ENCODE measurements at regions not wholly inside any gene's neighbourhood (a gene's known extent, or its start where the extent isn't known, plus 50 kb on each side); places are given as distances from the start of the nearest gene placed in this dataset.

- ATAC-seq = no peak
- Histone ChIP-seq H3K4me3 (no peak overlapping the region), H3K36me3 (ENCODE audit: low read depth) (no peaks in the 10 kb centered on the region), H3K4me1 (ENCODE audit: low read depth) (no peaks in the 10 kb centered on the region), H3K9me3 (no peaks in the 10 kb centered on the region)
- TF ChIP-seq, protein P1, sequence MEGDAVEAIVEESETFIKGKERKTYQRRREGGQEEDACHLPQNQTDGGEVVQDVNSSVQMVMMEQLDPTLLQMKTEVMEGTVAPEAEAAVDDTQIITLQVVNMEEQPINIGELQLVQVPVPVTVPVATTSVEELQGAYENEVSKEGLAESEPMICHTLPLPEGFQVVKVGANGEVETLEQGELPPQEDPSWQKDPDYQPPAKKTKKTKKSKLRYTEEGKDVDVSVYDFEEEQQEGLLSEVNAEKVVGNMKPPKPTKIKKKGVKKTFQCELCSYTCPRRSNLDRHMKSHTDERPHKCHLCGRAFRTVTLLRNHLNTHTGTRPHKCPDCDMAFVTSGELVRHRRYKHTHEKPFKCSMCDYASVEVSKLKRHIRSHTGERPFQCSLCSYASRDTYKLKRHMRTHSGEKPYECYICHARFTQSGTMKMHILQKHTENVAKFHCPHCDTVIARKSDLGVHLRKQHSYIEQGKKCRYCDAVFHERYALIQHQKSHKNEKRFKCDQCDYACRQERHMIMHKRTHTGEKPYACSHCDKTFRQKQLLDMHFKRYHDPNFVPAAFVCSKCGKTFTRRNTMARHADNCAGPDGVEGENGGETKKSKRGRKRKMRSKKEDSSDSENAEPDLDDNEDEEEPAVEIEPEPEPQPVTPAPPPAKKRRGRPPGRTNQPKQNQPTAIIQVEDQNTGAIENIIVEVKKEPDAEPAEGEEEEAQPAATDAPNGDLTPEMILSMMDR (IDR thresholded peaks at IDR 0.05) = no peak
- intact Hi-C loops (cut with DNase I, micrococcal nuclease) = no loop called here
- no peak for DNase-seq
Measured at GRCh38 chr6:134721060-134721405, 228.9 kb downstream of the ALDH8A1 start.

GRCh38 chr6:134720353-134721059 lies 229.4 kb downstream of the ALDH8A1 start:
- Histone ChIP-seq H3K4me3 (no peak overlapping the region), H3K4me1 (ENCODE audit: low read depth) (no peaks in the 10 kb centered on the region), H3K36me3 (ENCODE audit: low read depth) (no peaks in the 10 kb centered on the region), H3K9me3 (no peaks in the 10 kb centered on the region)
- ATAC-seq (no peak), DNase-seq (no peak)
- intact Hi-C loops (cut with DNase I, micrococcal nuclease) = no loop called here
- TF ChIP-seq, protein P1 (IDR thresholded peaks at IDR 0.05) = no peak

GRCh38 chr6:134719911-134720310 lies 230.0 kb downstream of the ALDH8A1 start:
- DNase-seq (no peak), ATAC-seq (no peak)
- no peaks in the 10 kb centered on the region for H3K4me1 ChIP-seq (ENCODE audit: low read depth)
- intact Hi-C loops (cut with DNase I, micrococcal nuclease) = no loop called here
- no peak overlapping the region for H3K4me3 ChIP-seq
- TF ChIP-seq, protein P1 (IDR thresholded peaks at IDR 0.05) = no peak
- no peaks in the 10 kb centered on the region for H3K9me3 ChIP-seq
- H3K36me3 ChIP-seq (ENCODE audit: low read depth) = no peaks in the 10 kb centered on the region

DNA sequence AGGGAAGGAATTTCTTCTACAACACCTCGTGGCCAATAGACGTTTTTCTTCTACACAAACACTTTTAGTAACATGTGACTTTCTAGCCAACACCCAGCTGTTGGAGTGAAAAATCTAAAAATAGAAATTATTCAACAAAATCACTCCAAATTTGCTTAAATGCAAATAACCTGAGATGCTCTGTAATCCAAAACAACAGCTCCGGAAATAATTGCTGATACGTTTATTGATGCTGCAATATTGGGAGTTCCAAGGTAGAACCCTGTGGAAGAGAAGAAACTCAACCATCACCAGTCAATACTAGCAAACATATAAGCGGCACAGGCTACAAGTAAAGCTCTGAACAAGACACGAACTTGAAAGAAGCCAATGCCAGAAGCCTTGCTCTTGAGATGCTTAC lies 230.6 kb downstream of the ALDH8A1 start:
- TF ChIP-seq, protein P1 (IDR thresholded peaks at IDR 0.05) = no peak
- Histone ChIP-seq H3K36me3 (ENCODE audit: low read depth) (no peaks in the 10 kb centered on the region), H3K4me3 (no peak overlapping the region), H3K4me1 (ENCODE audit: low read depth) (no peaks in the 10 kb centered on the region), H3K9me3 (no peaks in the 10 kb centered on the region)
- ATAC-seq = no peak
- intact Hi-C loops (cut with DNase I, micrococcal nuclease) = no loop called here
- no peak for DNase-seq

DNA sequence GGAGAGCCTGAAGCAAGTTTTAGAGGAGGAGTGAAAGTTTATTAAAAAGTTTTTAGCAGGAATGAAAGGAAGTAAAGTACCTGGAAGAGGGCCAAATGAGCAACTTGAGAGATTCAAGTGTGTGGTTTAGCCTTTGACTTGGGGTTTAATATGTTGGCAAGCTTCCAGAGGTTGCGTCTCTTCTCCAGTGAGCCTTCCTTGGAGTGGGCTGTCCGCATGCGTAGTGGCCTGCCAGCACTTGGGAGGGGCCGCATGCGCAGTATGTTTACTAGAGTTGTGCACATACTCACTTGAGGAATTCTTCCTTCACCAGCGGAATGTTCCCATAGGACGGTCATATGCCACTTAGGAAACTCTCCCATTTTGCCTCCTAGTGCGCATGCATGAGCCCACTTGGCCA lies 235.2 kb downstream of the ALDH8A1 start:
- H3K4me1 ChIP-seq (ENCODE audit: low read depth) = no peaks in the 10 kb centered on the region
- no peaks in the 10 kb centered on the region for H3K9me3 ChIP-seq
- ATAC-seq (no peak), DNase-seq (peak in 1 of 3 donors; percentile 13)
- intact Hi-C loops (cut with DNase I, micrococcal nuclease) = no loop called here
- no peaks in the 10 kb centered on the region for H3K36me3 ChIP-seq (ENCODE audit: low read depth)
- TF ChIP-seq, protein P1 (IDR thresholded peaks at IDR 0.05) = no peak
- no peak overlapping the region for H3K4me3 ChIP-seq

- no peaks in the 10 kb centered on the region for H3K4me1 ChIP-seq (ENCODE audit: low read depth)
- no peaks in the 10 kb centered on the region for H3K36me3 ChIP-seq (ENCODE audit: low read depth)
- intact Hi-C loops (cut with DNase I, micrococcal nuclease) = no loop called here
- no peak overlapping the region for H3K4me3 ChIP-seq
- ATAC-seq = no peak
- TF ChIP-seq, protein P1 (IDR thresholded peaks at IDR 0.05) = no peak
- no peaks in the 10 kb centered on the region for H3K9me3 ChIP-seq
- DNase-seq = no peak
Measured at GRCh38 chr6:134714113-134714512, 235.8 kb downstream of the ALDH8A1 start.

Data from mucosa of descending colon (tissue), 3 donors.